ENCODE measurements at regions not wholly inside any gene's neighbourhood (a gene's known extent, or its start where the extent isn't known, plus 50 kb on each side); places are given as distances from the start of the nearest gene placed in this dataset.

- Histone ChIP-seq H3K36me3 (ENCODE audit: insufficient read depth, low read length) (no peaks in the 10 kb centered on the region), H3K4me1 (ENCODE audit: insufficient read depth, low read length) (no peaks in the 10 kb centered on the region), H3K4me2 (ENCODE audit: low read length) (no peak overlapping the region), H4K20me1 (ENCODE audit: insufficient read depth, low read length) (no peaks in the 10 kb centered on the region), H3K79me2 (ENCODE audit: insufficient read depth, low read length) (no peaks in the 10 kb centered on the region), H3K27ac (ENCODE audit: low read depth, low read length) (no peak overlapping the region), H2AFZ (ENCODE audit: low read depth, low read length) (no peak overlapping the region), H3K27me3 (ENCODE audit: insufficient read depth, low read length) (peaks cover 3% of the 10 kb centered on the region), H3K9me3 (ENCODE audit: insufficient read depth, low read depth, low read length) (no peaks in the 10 kb centered on the region), H3K4me3 (ENCODE audit: insufficient read depth, low read depth, low read length) (no peak overlapping the region), H3K9ac (ENCODE audit: low read length) (no peak overlapping the region)
- Mint-ChIP-seq H3K4me3 (ENCODE audit: unreplicated experiment) (no peak overlapping the region), H3K36me3 (ENCODE audit: low read depth, unreplicated experiment) (peaks cover 2% of the 10 kb centered on the region), H3K27me3 (ENCODE audit: low read depth, unreplicated experiment) (peaks cover 23% of the 10 kb centered on the region), H3K9me3 (ENCODE audit: unreplicated experiment) (peaks cover 3% of the 10 kb centered on the region), H3K27ac (ENCODE audit: unreplicated experiment) (no peak overlapping the region), H3K4me1 (ENCODE audit: low read depth, unreplicated experiment) (no peaks in the 10 kb centered on the region)
- FAIRE-seq (no peak), DNase-seq (ENCODE audit: low read depth) (no peak)
- TF ChIP-seq CTCF (IDR thresholded peaks at IDR 0.05; ENCODE audit: insufficient read depth, low read depth, low read length) (no peak), EZH2 (IDR thresholded peaks at IDR 0.05; ENCODE audit: insufficient read depth, low read length) (no peak)
Measured at GRCh38 chr18:76274468-76275289, 220.4 kb downstream of the ZNF516 start.

GRCh38 chr18:76273956-76274355 is 221.1 kb downstream of the ZNF516 start:
- Mint-ChIP-seq H3K27me3 (ENCODE audit: low read depth, unreplicated experiment) (peaks cover 24% of the 10 kb centered on the region), H3K27ac (ENCODE audit: unreplicated experiment) (no peak overlapping the region)
- peaks cover 3% of the 10 kb centered on the region for H3K27me3 ChIP-seq (ENCODE audit: insufficient read depth, low read length)

More at GRCh38 chr18:76273956-76274355, 221.1 kb downstream of the ZNF516 start:
- no peaks in the 10 kb centered on the region for H3K4me1 ChIP-seq (ENCODE audit: insufficient read depth, low read length)
- no peaks in the 10 kb centered on the region for H3K4me1 Mint-ChIP-seq (ENCODE audit: low read depth, unreplicated experiment)
- peaks cover 3% of the 10 kb centered on the region for H3K9me3 Mint-ChIP-seq (ENCODE audit: unreplicated experiment)
- H3K4me3 ChIP-seq (ENCODE audit: insufficient read depth, low read depth, low read length), result no peak overlapping the region
- FAIRE-seq, result no peak
- no peak overlapping the region for H3K4me3 Mint-ChIP-seq (ENCODE audit: unreplicated experiment)
- no peak for DNase-seq (ENCODE audit: low read depth)
- no peaks in the 10 kb centered on the region for H3K9me3 ChIP-seq (ENCODE audit: insufficient read depth, low read depth, low read length)
- H3K27ac ChIP-seq (ENCODE audit: low read depth, low read length), result no peak overlapping the region
- H3K9ac ChIP-seq (ENCODE audit: low read length), result no peak overlapping the region
- no peaks in the 10 kb centered on the region for H3K36me3 ChIP-seq (ENCODE audit: insufficient read depth, low read length)
- no peak overlapping the region for H2AFZ ChIP-seq (ENCODE audit: low read depth, low read length)
- H3K4me2 ChIP-seq (ENCODE audit: low read length), result no peak overlapping the region
- peaks cover 2% of the 10 kb centered on the region for H3K36me3 Mint-ChIP-seq (ENCODE audit: low read depth, unreplicated experiment)
- TF ChIP-seq EZH2 (IDR thresholded peaks at IDR 0.05; ENCODE audit: insufficient read depth, low read length) (no peak), CTCF (IDR thresholded peaks at IDR 0.05; ENCODE audit: insufficient read depth, low read depth, low read length) (no peak)
- H4K20me1 ChIP-seq (ENCODE audit: insufficient read depth, low read length), result no peaks in the 10 kb centered on the region
- H3K79me2 ChIP-seq (ENCODE audit: insufficient read depth, low read length), result no peaks in the 10 kb centered on the region

Measured in astrocyte (in vitro differentiated cells and primary cell).